GM18502 (cell line): ENCODE measurements at regions not wholly inside any gene's neighbourhood (a gene's known extent, or its start where the extent isn't known, plus 50 kb on each side); places are given as distances from the start of the nearest gene placed in this dataset.
"Not testable (repeated sequence)": the region's sequence is repeated elsewhere in the genome, so short reads cannot be mapped to it uniquely, and the experiment has no call there.

Experiments used
- ATAC-seq: cut with Tn5 transposase; IDR thresholded peaks from one replicate; pipeline ENCODE4 v1.9.1; 2021; ENCODE audit warnings: mild to moderate bottlenecking; ENCODE audit not compliant: unreplicated experiment, poor library complexity

DNA sequence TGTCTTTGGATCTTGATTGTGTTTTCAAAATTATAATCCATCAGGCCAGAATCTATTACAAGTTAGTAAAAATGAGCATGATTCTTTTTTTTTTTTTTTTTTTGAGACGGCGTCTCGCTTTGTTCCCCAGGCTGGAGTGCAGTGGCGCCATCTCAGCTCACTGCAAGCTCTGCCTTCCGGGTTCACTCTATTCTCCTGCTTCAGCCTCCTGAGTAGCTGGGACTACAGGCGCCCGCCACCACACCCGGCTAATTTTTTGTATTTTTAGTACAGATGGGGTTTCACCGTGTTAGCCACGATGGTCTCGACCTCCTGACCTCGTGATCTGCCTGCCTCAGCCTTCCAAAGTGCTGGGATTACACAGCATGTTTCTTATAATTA is 258.8 kb downstream of the ANAPC1 start:
- ATAC-seq = not testable (repeated sequence)

DNA sequence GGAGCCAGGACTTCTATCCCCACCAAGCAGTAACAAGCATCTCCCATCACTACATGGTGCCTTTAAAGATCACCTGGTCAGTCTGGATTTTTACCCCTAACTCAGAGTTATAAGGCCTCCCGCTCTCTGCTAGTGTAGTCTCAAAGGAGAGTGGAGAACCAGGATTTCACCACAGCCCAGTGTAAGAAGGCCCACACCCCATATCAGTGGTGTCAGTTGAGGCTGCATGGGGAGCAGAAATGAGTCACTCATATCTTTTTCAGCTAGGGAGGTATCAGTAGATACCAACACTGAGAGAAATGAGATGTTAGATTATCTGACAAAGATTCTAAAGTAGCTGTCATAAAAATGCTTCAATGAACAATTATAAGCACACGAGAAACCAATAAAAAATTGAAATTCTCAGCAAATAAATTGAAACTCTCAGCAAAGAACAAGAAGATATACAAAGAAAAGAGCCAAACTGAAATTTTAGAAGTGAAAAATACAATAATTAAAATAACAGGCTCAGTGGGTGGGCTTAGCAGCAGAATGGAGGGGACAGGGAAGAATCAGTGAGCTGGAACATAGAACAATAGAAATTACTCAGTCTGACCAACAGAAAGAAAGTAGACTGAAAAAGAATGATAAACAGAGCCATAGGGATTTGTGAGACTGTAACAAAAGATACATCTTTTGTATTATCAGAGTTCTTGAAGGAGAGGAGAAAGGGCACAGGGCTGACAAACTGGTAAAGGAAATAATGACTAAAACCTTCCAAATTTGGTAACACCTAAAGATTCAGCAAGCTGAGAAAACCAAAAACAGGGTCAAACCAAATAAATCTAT is 257.7 kb downstream of the ANAPC1 start:
- ATAC-seq = no peak

DNA sequence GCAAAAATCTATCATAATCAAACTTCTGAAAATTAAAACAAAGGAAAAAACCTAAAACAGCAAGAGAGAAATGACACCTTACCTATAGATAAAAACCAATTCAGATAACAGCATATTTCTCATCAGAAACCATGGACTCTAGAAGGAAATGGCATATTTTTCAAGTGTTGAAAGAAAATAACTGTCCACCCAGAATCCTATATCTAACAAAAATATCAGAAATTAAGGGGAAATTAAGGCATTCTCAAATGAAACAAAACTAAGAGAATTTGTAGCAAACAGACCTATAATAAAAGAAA is 257.2 kb downstream of the ANAPC1 start:
- ATAC-seq = no peak

DNA sequence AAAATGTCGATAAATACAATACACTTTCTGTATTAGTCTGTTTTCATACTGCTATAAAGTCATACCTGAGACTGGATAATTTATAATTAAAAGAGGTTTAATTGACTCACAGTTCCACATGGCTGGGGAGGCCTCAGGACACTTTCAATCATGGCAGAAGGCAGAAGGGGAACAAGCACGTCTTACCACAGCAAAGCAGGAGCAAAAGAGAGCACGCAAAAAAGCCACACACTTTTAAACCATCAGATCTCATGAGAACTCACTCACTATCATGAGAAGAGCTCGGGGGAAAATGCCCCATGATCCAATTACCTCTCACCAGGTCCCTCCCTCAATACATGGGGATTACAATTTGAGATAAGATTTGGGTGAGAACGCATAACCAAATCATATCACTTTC is 256.7 kb downstream of the ANAPC1 start:
- no peak for ATAC-seq

GRCh38 chr2:111628221-111628620 is 255.8 kb downstream of the ANAPC1 start:
- no peak for ATAC-seq

- no peak for ATAC-seq
Observed at GRCh38 chr2:111629983-111630382, 254.0 kb downstream of the ANAPC1 start.

- no peak for ATAC-seq
Observed at GRCh38 chr2:111632661-111633060, 251.3 kb downstream of the ANAPC1 start.

DNA sequence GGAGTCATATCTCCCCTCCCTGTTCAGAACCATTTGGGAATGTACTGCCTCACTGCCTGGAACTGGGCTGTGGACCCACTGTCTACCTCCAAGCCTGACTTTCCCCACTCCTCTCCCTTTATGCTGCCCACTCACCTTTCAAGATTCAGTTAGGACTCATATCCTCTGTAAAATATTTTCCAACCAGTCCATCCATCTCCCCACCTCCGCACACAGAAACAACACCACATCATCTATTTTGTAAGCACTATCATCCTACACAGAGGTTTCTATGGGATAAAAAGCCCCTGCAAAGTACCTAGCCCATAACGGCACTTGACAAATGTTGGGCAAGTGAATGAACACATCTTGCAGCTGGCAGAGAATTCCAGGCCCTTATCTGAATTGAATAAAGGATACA is 250.8 kb downstream of the ANAPC1 start:
- ATAC-seq = no peak

GRCh38 chr2:111633643-111634042 is 250.3 kb downstream of the ANAPC1 start:
- ATAC-seq = no peak

DNA sequence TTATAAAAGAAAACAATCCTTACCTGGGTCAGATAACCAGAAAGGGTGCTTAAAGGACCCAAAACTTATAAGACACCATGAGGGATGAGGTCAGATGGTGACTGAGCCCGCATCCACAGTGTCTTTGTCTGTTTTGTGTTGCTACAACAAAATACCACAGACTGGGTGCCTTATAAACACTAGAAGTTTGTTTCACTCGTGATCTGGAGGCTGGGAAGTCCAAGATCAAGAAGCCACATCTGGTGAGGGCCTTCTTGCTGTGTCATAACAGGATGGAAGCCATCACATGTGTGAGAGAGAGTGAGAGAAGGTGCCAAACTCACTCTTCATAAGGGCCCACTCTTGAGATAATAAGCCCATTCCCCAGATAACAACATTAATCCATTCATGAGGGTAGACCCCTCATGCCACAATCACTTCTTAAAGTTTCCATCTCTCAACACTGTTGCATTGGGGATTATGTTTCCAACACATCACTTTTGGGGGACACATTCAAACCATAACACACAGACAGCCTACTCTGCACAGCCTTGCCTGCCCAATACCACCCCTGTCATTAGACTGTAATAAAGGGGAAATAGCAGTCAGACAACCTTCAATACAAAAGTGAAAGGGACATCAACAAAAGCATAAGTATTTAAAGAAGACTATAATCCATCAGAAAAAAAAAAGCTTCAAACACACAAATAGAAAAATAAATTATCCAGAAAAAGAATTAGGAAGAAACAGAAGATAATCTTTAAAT is 249.8 kb downstream of the ANAPC1 start:
- no peak for ATAC-seq

- no peak for ATAC-seq
Observed at GRCh38 chr2:111634995-111635538, 248.9 kb downstream of the ANAPC1 start.

DNA sequence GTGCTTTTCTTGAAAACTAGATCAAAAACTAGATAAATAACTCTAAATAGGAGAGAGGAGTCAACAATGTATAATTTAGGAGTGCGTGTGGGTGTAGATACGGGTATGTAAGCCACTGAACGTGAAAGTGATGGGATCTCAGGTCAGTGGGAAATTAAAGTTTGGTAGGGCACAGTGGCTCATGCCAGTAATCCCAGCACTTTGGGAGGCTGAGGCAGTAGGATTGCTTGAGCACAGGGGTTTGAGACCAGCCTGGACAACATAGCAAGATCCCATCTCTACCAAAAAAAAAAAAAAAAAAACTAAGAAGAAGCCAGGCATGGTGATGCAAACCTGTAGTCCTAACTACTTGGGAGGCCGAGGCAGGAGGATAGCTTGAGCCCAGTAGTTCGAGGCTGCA is 247.1 kb downstream of the ANAPC1 start:
- ATAC-seq = no peak

GRCh38 chr2:111638274-111638877 is 245.6 kb downstream of the ANAPC1 start:
- no peak for ATAC-seq

GRCh38 chr2:111640480-111640879 is 243.5 kb downstream of the ANAPC1 start:
- ATAC-seq = no peak

- ATAC-seq = no peak
Observed at GRCh38 chr2:111642586-111643327, 241.2 kb downstream of the ANAPC1 start.

- ATAC-seq = no peak
Observed at GRCh38 chr2:111643759-111644158, 240.2 kb downstream of the ANAPC1 start.

GRCh38 chr2:111647359-111647758 is 236.6 kb downstream of the ANAPC1 start:
- no peak for ATAC-seq

- no peak for ATAC-seq
Observed at GRCh38 chr2:111652038-111652437, 232.0 kb downstream of the ANAPC1 start.

DNA sequence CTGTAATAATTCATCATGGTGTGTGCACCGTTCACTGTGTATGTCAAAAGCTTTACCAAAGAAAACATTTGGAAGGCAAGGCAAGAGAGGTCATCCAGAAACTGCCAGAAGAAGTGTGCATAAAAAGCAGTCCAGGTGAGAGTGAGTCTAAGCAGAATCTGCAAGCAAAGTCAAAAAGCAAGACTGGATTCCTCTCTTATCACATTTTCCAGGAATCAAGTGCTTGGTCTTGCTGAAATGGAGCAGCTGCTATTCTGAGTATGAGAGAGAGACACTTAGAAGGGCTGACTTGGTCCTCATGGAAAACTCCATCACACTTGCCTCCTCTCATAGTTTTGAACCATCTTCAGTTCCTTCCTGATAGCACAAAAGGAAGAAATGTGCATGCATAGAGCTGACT is 231.3 kb downstream of the ANAPC1 start:
- no peak for ATAC-seq

GRCh38 chr2:111653103-111653624 is 230.8 kb downstream of the ANAPC1 start:
- ATAC-seq = no peak
